Hematopoietic multipotent progenitor cell (in vitro differentiated cells): ENCODE measurements at regions not wholly inside any gene's neighbourhood (a gene's known extent, or its start where the extent isn't known, plus 50 kb on each side); places are given as distances from the start of the nearest gene placed in this dataset.

Experiments
- DNase-seq, 3 donors: peaks; one replicate each; pipeline ENCODE4 v3.0.0-alpha.2; 2011 to 2015; ENCODE audit warnings: low read depth in 2 of 3, low spot score in 2 of 3

GRCh38 chr5:67619636-67620035, 423.0 kb upstream of the CD180 start:
- DNase-seq, result no peak

GRCh38 chr5:67619235-67619634, 422.6 kb upstream of the CD180 start:
- no peak for DNase-seq

GRCh38 chr5:67617051-67617450, 420.5 kb upstream of the CD180 start:
- DNase-seq, result no peak

GRCh38 chr5:67612961-67613360, 416.4 kb upstream of the CD180 start:
- DNase-seq, result no peak

GRCh38 chr5:67610186-67610912, 413.8 kb upstream of the CD180 start:
- no peak for DNase-seq

- DNase-seq, result no peak
Observed at GRCh38 chr5:67607958-67608357, 411.4 kb upstream of the CD180 start.

- DNase-seq, result no peak
Observed at GRCh38 chr5:67606586-67606947, 410.0 kb upstream of the CD180 start.

- no peak for DNase-seq
Observed at GRCh38 chr5:67605730-67606585, 409.4 kb upstream of the CD180 start.

GRCh38 chr5:67591491-67591890, 394.9 kb upstream of the CD180 start:
- DNase-seq, result no peak

- DNase-seq, result no peak
Observed at GRCh38 chr5:67588389-67588788, 391.8 kb upstream of the CD180 start.

- DNase-seq, result no peak
Observed at GRCh38 chr5:67581203-67581602, 384.6 kb upstream of the CD180 start.

- no peak for DNase-seq
Observed at GRCh38 chr5:67578011-67578410, 381.4 kb upstream of the CD180 start.

GRCh38 chr5:67577424-67577823, 380.8 kb upstream of the CD180 start:
- no peak for DNase-seq

- DNase-seq, result no peak
Observed at GRCh38 chr5:67576112-67576511, 379.5 kb upstream of the CD180 start.

GRCh38 chr5:67575087-67575486, 378.5 kb upstream of the CD180 start:
- no peak for DNase-seq

GRCh38 chr5:67561151-67561932, 364.7 kb upstream of the CD180 start:
- no peak for DNase-seq

- no peak for DNase-seq
Observed at GRCh38 chr5:67552773-67553172, 356.2 kb upstream of the CD180 start.

GRCh38 chr5:67549947-67550346, 353.3 kb upstream of the CD180 start:
- DNase-seq, result no peak

GRCh38 chr5:67549296-67549618, 352.7 kb upstream of the CD180 start:
- DNase-seq, result no peak

GRCh38 chr5:67548520-67549295, 352.1 kb upstream of the CD180 start:
- no peak for DNase-seq

GRCh38 chr5:67547682-67548081, 351.1 kb upstream of the CD180 start:
- no peak for DNase-seq
